GM12878 (cell line): ENCODE measurements at regions not wholly inside any gene's neighbourhood (a gene's known extent, or its start where the extent isn't known, plus 50 kb on each side); places are given as distances from the start of the nearest gene placed in this dataset.

Experiments used
- CEBPB ChIP-seq, 2 experiments: fragments of 150-350 bp in 1 of 2; IDR thresholded peaks; 2 replicates each; pipeline ENCODE4 v1.6.1; 2012 to 2014; ENCODE audit warnings: low read depth in 2 of 2, low read length in 2 of 2, borderline replicate concordance in 1 of 2, inconsistent platforms in 1 of 2
- CTCF ChIP-seq, 3 experiments: IDR thresholded peaks in 2 of 3; conservative IDR thresholded peaks in 1 of 3; 2 replicates each; pipeline ENCODE4 v1.5.1; 2011; ENCODE audit warnings: low read depth in 3 of 3, low read length in 3 of 3, mild to moderate bottlenecking in 3 of 3, control low read depth in 2 of 3, moderate library complexity in 2 of 3, inconsistent platforms in 1 of 3, mixed read lengths in 1 of 3; ENCODE audit not compliant: control insufficient read depth in 2 of 3, insufficient read depth in 1 of 3; ENCODE audit errors: extremely low read depth in 1 of 3
- NFIC ChIP-seq: IDR thresholded peaks from 2 replicates; pipeline ENCODE4 v1.6.1; 2012; ENCODE audit warnings: low read depth, mild to moderate bottlenecking, inconsistent platforms, low read length, moderate library complexity
- SUZ12 ChIP-seq: fragments of 200-600 bp; sonication (generic); IDR thresholded peaks from one replicate; pipeline ENCODE4 v1.6.1; 2018; ENCODE audit warnings: antibody characterized with exemption, mild to moderate bottlenecking; ENCODE audit not compliant: unreplicated experiment

GRCh38 chr12:67086116-67086515 is 183.0 kb upstream of the CAND1 start:
- TF ChIP-seq CTCF (IDR thresholded peaks at IDR 0.05 in 2 of 3, conservative IDR thresholded peaks at IDR 0.05 in 1 of 3; ENCODE audit: control insufficient read depth in 2 of 3, extremely low read depth in 1 of 3, insufficient read depth in 1 of 3, low read depth in 3 of 3, low read length in 3 of 3) (no peak), CEBPB (IDR thresholded peaks at IDR 0.05; ENCODE audit: borderline replicate concordance in 1 of 2, low read depth in 2 of 2, low read length in 2 of 2) (no peak), NFIC (no peak), SUZ12 (no peak)
